NCI-H1436 treated with DMSO at 0.1 percent for 48 hours (cell line): ENCODE measurements at regions not wholly inside any gene's neighbourhood (a gene's known extent, or its start where the extent isn't known, plus 50 kb on each side); places are given as distances from the start of the nearest gene placed in this dataset.

Source experiments
- DNase-seq: peaks from one replicate; lab custom pipeline; 2025; lab: John Stamatoyannopoulos, UW

DNA sequence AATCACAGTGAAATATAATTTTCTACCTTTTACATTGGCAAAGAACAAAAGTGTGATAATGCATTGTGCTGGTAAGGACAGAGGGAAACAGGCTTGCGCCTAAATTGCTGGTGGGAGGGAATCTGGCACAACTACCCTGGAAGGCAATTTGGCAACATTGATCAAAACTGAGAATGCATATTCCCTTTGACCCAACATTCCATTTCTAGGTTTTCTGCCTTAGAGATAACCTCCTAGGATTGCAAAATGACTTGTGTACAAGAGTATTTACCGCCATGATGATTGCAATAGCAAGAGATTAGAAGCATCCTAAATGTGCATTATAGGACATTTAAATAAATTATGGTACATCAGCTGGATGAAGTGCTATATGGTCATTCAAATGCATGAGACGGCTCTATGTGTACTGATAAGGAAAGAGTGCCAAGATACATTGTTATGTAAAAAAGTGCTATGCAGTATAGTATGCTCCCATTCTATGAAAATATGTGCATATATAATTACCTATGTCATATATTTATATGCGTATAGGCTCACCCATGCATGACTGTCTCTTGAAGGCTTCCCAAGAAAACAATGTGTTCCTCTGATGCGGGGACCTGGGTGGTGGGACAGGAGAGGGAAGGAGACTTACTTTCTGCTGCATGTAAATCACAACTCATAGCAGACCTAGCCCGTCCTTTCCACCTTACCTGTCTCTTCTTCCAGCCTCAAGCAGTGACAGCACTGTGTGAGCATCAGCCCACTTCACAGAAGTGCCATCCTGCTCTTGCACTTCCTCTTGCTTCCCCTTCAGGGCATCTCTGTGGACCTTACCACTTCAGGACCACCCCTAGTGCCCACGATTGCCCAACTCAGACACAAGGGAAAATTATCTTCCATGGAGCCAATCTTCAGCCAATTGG lies 249.9 kb upstream of the TLE3 start:
- no peak for DNase-seq

DNA sequence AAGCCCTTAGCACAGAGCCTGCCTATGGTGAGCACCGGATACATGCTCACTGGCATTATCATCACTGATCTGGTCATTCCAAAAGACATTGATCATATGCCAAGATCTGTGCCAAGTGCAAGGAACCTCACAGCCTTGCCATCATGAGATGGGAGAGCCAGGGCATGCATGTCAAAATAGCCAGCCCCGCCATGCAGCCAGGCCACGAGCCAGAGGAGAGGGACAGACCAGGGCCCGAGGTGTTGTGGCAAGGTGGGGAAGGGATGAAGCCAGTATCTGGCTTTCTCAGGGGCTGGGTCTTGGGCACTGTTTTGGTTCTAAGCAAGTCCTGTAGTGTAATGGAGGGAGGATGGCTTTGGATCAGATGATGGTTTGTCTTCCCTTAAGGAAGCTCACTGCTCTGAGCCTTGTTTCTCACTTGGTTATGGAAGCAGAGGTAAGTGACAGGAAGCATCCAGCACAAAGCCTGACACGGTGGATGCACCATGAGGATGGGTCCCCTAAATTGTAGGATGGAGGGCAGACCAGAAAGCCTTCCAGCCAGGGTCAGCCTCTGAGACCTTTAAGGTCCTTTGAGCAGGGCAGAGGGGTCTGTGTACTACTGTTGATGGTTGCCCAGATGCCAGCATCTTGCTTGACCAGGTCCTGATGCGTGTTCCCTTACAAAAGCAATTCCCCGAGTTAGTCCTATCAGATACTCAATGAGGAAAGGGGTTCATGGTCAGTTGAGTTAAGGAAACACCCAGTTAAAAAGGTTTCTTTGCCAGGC lies 247.7 kb upstream of the TLE3 start:
- DNase-seq = no peak

DNA sequence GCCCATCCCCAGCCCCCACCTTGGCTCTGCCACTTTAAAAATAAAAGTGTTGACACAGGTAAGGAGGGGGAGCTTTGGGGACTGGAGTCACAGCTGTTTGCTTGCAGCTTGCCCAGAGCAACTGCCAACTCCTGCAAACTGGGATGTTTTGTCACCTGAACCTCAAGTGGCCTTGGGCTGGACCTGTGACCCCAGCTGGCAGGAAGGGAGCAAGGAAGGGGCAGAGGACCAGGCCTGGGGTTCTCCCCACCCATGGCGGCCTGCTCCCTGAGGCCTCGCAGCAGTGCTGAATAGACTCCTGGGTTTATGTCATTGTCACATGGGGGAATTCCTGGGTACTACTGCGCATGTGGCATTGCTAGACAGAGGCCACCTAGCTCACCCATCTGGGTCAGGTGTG lies 246.9 kb upstream of the TLE3 start:
- DNase-seq = no peak

DNA sequence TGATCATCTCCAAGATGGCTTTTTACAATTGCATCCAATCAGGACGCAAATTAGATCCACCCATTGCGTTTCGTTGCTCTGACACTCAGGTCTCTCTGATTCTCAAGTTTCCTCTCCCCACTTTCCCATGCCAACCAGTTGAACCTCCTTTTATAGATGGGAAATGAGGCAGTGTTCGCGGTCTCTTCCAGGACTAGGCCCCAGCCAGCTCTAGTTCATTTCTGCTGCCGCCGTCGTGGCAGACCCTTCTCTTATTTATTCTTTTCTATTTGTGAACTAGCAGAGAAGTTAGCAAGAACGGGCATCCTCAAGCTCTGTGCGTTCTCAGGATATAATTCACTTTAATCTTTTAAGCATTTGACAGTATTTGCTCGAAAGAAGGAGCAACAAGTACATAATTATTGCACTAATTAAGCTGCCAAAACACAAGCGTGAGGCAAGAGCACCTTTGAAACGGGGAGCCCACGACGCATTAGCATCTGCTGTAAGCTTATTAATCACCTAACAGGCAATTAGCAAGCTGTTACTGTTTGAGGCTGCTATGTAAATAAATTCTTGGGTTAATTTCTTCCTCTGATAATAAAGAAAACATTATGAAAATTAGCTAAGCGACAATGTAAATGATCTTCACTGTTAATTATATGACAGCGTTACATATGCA lies 246.4 kb upstream of the TLE3 start:
- DNase-seq = peak; percentile 68

DNA sequence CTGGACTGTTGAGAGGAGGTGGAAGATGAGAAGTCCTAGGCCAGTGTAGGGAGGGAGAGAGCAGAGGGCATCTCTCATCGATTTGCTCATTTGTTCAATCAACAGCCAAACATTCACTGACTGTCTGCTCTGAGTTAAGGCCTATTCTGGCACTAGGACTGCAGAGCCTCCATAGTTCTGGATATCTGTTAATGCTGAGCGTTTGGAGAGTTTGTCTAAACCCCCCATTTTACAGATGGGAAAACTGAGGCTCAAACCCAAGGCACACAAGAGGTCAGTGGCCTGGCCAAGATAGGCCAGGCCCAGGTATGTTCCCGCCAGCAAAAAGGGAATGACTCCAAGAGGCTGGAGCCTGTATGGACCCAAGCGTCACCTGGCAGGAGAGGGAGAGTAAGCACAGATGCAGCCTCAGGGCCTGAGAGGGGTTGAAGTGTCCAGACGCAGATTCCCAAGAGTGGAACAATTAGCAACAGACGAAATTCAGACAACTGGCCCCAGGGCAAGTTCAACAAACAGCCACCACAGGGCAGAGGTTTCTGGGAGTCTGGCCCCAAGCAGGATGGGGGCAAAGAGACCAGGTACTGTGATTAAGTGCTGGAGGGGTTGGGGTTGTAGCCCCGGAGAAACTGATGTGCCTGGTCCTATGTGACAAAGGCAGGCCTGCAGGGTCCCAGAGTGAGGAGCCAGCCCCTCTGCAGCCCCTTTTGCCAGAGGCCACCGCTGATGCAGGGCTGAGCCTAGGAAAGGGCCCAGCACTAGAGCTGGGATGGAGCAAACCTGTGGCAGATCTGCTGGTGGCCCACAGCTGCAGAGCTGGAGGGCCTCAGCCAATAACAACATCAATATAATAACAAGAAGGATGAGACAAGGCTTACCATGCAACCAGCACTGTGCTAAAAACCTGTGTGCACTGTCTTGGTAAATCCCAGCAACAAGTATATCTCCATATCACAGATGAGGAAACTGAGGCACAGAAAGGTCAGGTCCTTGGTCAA lies 245.1 kb upstream of the TLE3 start:
- DNase-seq = no peak

DNA sequence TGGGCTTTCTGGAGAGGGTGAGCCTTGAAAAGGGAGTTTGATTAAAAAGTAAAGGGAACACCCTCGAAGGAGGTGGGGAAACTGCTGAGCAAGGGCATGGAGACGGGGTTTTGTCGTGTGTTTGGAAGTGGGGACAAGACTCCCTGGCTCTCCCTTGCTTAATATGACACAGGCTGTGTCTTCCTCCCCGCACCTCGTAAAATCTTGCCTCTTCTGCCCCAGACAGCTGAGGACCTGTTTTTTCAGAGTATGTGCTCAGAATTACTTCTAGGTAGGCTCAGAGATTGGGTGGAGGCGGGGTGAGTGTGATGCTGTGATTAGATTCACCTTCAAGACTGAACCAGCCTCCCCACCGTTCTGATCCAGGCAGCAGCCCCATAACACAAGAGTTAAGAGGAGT lies 244.4 kb upstream of the TLE3 start:
- DNase-seq = no peak

DNA sequence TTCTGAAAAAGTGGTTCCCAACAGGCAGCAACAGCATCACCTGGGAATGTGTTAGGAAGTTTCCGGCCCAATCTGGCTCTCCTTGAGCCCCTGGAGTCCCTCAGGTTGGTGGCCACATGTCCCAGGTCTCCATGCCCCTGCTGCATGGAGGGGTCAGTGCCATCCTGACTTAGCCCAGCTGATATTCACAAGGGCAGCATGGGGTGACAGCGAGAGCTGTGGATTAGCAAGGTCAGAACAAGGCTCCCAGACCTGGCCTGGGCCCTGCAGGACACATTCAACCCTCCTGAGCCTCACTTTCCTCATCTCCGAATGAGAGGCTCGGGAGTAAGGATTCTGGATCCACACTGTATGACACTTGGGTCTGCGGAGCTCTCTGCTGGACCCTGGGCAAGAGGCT lies 243.8 kb upstream of the TLE3 start:
- no peak for DNase-seq

DNA sequence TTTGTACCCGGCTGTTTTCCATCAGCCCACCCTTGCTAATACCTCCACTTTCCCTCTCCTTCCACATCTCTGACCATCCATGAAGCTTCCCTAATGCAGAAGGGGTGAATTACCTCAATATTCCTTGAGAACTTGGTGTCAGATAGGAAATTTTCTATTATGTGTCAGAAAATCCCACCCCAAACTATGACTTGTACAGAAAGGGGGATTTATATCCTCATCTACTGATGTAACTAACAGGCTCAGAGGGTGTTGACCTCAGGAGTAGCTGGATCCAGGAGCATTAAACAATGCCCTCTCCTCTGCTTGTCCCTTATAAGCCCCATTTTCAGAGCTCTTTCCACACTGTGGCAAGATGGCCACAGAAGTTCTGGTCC lies 242.8 kb upstream of the TLE3 start:
- DNase-seq = no peak

DNA sequence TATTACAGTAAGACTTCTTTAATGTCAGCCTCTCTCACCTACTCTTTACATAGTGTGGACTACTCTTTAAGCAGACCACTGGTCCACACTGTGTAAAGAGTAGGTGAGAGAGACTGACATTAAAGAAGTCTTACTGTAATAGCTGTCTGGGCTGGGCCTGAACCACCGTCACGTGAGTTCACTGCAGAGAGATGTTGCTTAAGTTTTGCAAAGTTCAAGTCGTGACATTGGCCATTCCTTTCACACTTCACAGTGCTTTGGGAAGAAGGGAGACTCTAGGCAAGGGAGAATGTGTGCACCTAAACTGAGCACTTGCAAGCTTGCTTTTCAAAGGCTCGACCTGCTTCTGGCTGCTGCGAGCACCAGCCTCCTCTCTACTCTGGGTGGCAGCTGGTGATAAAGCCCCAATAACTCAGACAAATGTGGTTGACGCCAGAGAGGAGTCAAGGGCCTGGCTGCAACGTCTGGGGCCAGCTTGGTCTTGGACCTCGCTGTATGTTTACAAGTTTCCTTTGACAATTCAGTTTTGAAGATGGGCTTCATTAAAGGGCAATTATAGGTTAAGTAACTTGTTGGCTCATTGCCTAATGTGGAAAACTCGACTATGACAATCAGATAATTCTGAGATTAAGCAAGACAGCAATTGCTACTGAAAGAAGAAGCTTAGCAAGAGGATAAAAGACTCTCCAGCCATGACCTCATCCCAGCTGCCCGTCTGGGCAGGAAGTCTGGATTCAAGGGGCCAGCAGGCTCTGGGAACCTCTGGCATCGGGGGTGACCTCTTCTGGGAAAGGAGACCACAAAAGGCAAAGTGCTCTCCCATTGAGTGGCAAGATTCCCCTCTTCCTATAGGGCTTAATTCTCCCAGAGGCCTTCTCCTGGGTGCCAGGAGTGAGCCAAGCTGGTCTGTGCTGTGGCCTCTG lies 242.1 kb upstream of the TLE3 start:
- peak; percentile 62 for DNase-seq

DNA sequence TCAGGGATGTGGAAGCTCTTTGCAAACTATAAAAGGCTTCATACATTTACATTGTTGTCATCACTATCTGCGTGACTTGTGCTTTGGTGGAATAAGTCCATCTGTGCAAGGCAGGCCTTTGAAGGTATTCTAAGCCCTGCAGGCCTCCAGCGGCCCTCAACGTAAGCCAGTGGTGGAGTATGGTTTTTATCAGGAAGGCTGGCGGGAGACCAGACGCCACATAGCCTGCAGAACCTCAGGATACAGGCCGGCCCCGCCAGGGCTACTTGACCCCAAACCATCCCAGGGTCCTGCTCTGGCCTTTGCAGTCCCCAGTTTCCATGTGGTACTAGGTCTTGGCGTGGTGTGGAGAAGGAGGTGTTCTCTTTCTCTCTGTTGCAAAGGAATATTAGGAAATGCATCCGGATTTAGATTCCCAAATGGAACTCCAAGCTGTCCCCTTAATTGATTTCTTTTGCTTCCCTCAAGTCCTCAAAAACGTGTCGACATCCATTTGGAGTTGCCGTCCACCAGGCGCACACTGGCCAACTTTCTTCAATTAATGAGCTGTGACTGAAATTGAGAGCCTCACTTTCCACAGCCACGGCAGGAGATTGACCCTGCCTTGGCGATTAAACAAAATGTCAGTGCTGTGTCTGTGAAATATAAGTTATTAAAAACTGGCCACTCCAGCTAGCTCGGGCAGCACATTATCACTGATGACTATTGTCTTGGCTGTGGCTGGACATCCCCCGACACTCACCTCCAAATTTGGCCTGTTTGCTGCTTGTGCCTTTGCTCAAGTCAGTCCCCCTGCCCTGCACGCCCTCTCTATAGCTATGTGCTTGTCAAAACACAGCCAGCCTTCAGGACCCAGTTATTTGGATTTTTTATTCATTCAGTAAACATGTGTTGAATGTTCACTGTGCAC lies 239.8 kb upstream of the TLE3 start:
- no peak for DNase-seq

DNA sequence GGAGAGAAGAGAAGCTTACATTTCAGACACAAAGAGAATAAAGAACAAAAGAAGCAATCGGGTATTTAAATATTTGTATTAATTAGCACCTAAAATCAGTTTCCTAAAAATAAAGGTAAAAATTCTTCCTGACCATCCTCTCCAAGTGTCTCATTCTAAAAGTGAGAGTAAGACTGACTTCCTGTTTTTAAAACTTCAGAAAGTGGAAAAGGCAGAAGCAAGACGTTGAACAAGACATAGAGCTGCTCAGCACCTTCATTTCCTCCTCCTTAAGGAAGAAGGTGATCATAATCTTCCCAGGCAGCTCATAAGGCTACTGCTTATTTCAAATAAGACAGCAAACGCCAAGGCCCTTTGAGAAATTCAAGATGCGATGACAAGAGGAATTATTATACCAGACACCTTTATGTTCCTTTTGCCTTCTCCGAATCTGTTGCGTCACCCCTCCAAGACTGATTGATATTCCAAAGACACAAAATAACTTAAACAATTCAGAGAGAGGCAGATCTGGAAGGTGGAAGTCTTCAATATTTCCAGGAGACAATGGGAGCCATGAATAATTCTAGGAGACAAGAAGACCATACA lies 238.8 kb upstream of the TLE3 start:
- DNase-seq = no peak

DNA sequence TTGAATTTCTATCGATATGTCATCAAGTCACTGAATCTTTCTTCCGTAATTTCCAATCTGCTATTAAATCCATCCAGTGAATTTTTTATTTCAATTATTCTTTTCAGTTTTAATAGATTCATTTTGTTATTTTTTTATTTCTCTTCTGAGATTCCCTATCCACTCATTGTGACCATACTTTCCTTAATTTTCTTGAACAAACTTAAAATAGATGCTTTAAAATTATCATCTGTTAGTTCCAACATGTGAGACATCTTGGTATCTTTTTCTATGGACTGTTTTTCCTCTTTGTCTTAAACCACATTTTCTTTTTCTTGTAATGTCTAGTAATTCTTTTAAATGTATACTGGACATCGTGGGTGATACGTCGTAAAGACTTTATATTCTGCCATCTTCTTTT lies 236.6 kb upstream of the TLE3 start:
- no peak for DNase-seq

DNA sequence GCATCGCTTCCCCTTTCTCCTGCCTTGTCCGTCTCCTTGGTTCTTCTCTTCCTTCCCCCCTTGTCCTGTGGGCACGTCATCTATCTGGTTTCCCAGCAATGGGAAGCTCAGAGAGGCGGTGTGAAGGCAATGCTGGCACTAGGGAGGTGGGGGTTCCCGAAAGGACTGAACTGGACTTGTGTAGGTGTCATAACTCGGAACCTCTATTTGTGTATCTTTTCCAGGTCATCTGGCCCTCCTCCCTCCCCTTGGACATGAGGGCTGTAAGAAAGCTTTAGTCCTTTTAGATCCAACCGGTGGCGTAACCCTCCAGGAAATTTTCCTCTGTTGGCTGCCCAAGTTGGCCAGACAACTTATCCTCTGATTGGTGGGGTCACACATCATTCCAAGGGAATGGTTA lies 231.5 kb upstream of the TLE3 start:
- DNase-seq = no peak

DNA sequence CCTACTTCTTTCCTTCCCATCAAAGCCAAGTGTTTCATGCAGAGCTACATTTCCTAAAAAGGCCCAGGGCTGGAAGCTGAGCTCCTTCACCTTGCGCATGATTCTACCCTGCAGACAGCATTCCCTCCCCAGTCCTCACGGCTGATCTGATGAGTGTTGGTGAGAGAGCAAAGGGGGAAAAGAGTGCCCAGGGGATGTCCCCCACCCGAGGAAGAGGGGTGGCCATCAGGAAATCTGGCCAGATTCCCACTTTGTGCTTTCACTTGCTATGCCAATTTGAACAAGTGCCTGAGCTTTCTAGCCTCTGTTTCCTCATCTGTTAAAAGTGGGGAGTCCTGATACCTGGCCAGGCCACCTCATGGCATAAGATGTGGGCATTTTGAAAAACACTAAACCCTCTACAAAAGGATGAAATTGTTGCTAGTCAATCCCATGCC lies 231.0 kb upstream of the TLE3 start:
- DNase-seq = no peak

DNA sequence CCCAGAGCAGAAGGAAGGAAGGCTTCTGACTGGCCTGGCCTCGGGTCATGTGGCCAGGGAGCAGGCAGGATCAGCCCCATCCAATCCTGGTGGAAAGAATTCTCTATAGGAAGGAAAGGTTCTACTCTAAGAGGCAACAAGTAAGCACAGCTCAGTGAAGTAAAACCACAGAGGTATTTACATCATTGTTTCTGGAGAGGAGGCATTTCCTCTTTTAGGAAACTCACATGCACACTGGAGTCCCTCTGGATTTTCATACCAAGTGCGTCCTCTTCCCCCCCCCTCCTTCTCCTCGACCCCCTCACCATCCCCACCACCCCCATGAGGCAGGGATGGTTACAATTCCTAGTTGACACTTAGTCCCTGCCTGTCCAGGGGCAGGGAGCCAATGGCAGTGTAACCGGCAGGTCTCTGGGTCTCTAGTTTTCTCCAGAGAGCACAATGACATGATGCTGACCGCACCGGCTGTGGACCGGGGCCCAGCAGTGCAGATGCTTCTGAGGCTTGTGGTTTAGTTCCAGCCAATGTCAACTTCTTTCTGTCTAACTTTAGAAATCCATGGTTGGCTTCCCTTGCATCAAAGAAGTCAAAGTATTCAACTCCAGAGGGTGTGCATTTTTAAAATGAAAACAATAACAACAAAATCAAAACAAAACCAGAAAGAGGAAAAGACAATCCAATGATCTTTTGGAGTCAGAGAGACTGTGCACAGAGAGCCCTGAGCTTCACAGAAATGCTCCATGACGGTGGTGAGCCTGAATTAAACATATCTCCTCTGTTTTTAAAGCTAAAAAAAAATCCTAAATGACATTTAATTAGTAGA lies 230.3 kb upstream of the TLE3 start:
- DNase-seq = no peak

DNA sequence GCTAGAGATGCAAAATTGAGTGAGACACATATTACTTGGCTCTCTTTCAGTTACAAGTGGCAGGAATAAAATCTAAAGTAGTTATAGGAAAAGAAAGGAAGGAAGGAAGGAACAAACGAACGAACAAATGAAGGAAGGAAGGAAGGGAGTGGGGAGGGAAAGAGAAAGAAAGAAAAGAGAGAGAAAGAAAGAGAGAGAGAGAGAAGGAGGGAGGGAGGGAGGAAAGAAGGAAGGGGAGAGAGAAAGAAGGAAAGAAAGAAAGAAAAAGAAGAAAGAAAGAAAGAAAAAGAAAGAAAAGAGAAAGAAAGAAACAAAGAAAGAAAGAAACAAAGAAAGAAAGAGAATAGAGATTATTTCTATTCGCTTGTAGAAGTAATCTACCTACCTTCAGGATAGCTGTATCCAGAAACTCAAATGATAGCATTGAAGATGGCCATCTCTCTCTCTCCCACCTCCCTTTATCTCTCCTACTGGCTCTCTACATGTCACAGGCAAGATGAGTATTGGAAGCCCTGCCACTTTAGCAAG lies 229.7 kb upstream of the TLE3 start:
- no peak for DNase-seq

DNA sequence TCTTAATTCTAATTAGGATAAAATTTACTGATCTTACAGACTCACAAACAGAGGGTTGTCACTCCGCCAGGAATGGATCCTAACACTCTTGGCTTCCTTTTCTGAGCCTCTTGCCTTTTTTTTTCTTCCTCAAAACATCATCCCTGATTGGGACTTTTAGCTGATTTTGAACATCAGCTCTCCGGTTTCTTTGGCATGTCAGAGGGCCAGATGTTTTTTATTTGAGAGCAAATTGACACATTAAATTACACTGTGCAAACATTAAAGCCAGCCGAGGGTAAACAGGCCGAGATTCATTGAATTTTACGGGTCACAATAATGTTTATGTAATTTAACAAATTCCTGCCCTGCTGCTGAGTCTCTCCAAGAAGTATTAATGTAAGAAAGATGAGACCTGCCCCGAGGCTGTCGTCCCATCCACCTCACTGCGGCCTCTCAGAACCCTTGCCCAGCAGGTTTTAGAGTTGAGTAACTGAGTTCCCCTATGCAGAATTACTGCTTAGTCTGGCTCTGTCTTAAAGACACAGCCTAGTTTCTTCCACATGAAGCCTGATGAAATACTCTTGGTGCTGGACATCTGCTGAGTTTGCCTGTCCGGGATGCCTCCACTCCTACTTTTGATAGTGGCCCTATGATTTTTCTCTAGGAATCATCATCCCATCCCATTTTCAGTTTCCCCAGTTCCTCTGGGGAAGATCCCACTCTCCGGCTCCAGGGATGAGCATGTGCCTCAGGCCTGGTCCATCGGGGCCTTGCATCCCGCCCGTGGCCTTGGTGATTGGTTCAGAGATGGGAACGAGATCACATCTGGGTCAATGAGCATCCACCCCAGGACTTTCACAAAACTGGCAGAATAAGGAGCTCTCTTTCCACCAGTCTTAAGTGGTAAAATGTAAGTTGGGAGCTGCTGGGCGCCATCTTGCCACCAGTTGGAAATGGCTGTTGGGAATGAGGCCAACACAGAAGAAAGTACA lies 226.6 kb upstream of the TLE3 start:
- no peak for DNase-seq
